WTC11 (cell line): ENCODE measurements at regions not wholly inside any gene's neighbourhood (a gene's known extent, or its start where the extent isn't known, plus 50 kb on each side); places are given as distances from the start of the nearest gene placed in this dataset.

Experiments used
- ATAC-seq: fragments of 200-7000 bp; cut with Tn5 transposase; 2 replicates; pipeline ENCODE4 v1.10.0; 2021; ENCODE audit warnings: mild to moderate bottlenecking, moderate library complexity
- CTCF ChIA-PET: fragments of 300-600 bp; sonication (Branson Sonifier 250); formaldehyde crosslinking; loops from one replicate; lab custom pipeline; 2021; ENCODE audit warnings: antibody characterized with exemption; lab: Charles Lee
- POLR2A ChIA-PET: fragments of 350-600 bp; sonication (Branson Sonifier 250); formaldehyde crosslinking; loops from one replicate; lab custom pipeline; 2021; ENCODE audit warnings: antibody characterized with exemption; lab: Charles Lee
- DNase-seq: peaks from one replicate; pipeline ENCODE4 v3.0.0; 2021; ENCODE audit warnings: low spot score
- H3K27ac Mint-ChIP-seq: 2 replicates; pipeline ENCODE4 v1.8.0; 2021; ENCODE audit warnings: mixed read lengths
- H3K27me3 Mint-ChIP-seq: 2 replicates; pipeline ENCODE4 v1.8.0; 2021; ENCODE audit warnings: low read depth, mild to moderate bottlenecking, moderate library complexity, mixed read lengths
- H3K36me3 Mint-ChIP-seq: 2 replicates; pipeline ENCODE4 v1.8.0; 2021; ENCODE audit warnings: mixed read lengths
- H3K4me1 Mint-ChIP-seq: 2 replicates; pipeline ENCODE4 v1.8.0; 2022; ENCODE audit warnings: mixed read lengths
- H3K4me3 Mint-ChIP-seq: 2 replicates; pipeline ENCODE4 v1.8.0; 2021; ENCODE audit warnings: mild to moderate bottlenecking, moderate library complexity, mixed read lengths
- H3K9me3 Mint-ChIP-seq: 2 replicates; pipeline ENCODE4 v1.8.0; 2021; ENCODE audit warnings: mixed read lengths
- ATF2 ChIP-seq: sonication (generic); formaldehyde crosslinking; IDR thresholded peaks from 2 replicates; pipeline ENCODE4 v1.8.1; 2022; ENCODE audit warnings: low read depth, missing genetic modification reagents, borderline replicate concordance
- CREB1 ChIP-seq: sonication (generic); formaldehyde crosslinking; IDR thresholded peaks from 2 replicates; pipeline ENCODE4 v1.8.0; 2023; ENCODE audit warnings: mild to moderate bottlenecking, missing genetic modification reagents
- CREM ChIP-seq: sonication (generic); formaldehyde crosslinking; IDR thresholded peaks from 2 replicates; pipeline ENCODE4 v1.8.1; 2022; ENCODE audit warnings: mild to moderate bottlenecking, missing genetic modification reagents, moderate library complexity
- ESRRA ChIP-seq: sonication (generic); formaldehyde crosslinking; IDR thresholded peaks from 2 replicates; pipeline ENCODE4 v1.8.1; 2022; ENCODE audit warnings: mild to moderate bottlenecking, missing genetic modification reagents, borderline replicate concordance
- GABPB1 ChIP-seq: sonication (generic); formaldehyde crosslinking; IDR thresholded peaks from 2 replicates; pipeline ENCODE4 v1.8.1; 2023; ENCODE audit warnings: mild to moderate bottlenecking, missing genetic modification reagents
- IRF2 ChIP-seq: sonication (generic); formaldehyde crosslinking; IDR thresholded peaks from 2 replicates; pipeline ENCODE4 v1.8.0; 2022; ENCODE audit warnings: low read depth, missing genetic modification reagents, borderline replicate concordance
- NFATC4 ChIP-seq: fragments of 250-450 bp; sonication (Bioruptor Pico); IDR thresholded peaks from 2 replicates; pipeline ENCODE4 v1.9.0; 2021; ENCODE audit warnings: mild to moderate bottlenecking
- NR2C2 ChIP-seq: sonication (generic); formaldehyde crosslinking; IDR thresholded peaks from 2 replicates; pipeline ENCODE4 v1.8.0; 2022; ENCODE audit warnings: mild to moderate bottlenecking, missing genetic modification reagents
- ZNF138 ChIP-seq: sonication (generic); formaldehyde crosslinking; conservative IDR thresholded peaks from 2 replicates; pipeline ENCODE4 v1.8.1; 2022; ENCODE audit warnings: mild to moderate bottlenecking, moderate library complexity, missing genetic modification reagents
- ZNF219 ChIP-seq: sonication (generic); formaldehyde crosslinking; IDR thresholded peaks from 2 replicates; pipeline ENCODE4 v1.8.0; 2023; ENCODE audit warnings: missing genetic modification reagents, mild to moderate bottlenecking, borderline replicate concordance
- ZNF317 ChIP-seq: sonication (generic); formaldehyde crosslinking; IDR thresholded peaks from 2 replicates; pipeline ENCODE4 v1.8.1; 2023; ENCODE audit warnings: low read depth, mild to moderate bottlenecking, moderate library complexity, missing genetic modification reagents, borderline replicate concordance
- ZNF671 ChIP-seq: fragments of 250-450 bp; sonication (Bioruptor Pico); IDR thresholded peaks from 2 replicates; pipeline ENCODE4 v1.8.0; 2021; ENCODE audit warnings: mild to moderate bottlenecking
- TF ChIP-seq, protein P1 (sequence below): sonication (generic); formaldehyde crosslinking; IDR thresholded peaks from 2 replicates; pipeline ENCODE4 v1.8.1; 2023; ENCODE audit warnings: mild to moderate bottlenecking, missing genetic modification reagents, borderline replicate concordance
- TF ChIP-seq, protein P2 (sequence below): sonication (generic); formaldehyde crosslinking; IDR thresholded peaks from 2 replicates; pipeline ENCODE4 v1.8.1; 2023; ENCODE audit warnings: mild to moderate bottlenecking, missing genetic modification reagents
- TF ChIP-seq, protein P3 (sequence below): sonication (generic); formaldehyde crosslinking; IDR thresholded peaks from 2 replicates; pipeline ENCODE4 v1.8.0; 2022; ENCODE audit warnings: mild to moderate bottlenecking, missing genetic modification reagents
- TF ChIP-seq, protein P4 (sequence below): sonication (generic); formaldehyde crosslinking; IDR thresholded peaks from 2 replicates; pipeline ENCODE4 v1.8.1; 2023; ENCODE audit warnings: mild to moderate bottlenecking, missing genetic modification reagents, moderate library complexity

GRCh38 chr17:69906306-69906705 is 168.7 kb upstream of the KCNJ16 start:
- CTCF ChIA-PET, result interaction anchor here (0.6 kb wide), 1 partner anchor 400 kb away, joined by 3 read pairs; no protein-coding TSS in a partner anchor
- no peak for ATAC-seq
- H3K27ac Mint-ChIP-seq, result no peak overlapping the region
- no peaks in the 10 kb centered on the region for H3K36me3 Mint-ChIP-seq
- DNase-seq, result no peak
- TF ChIP-seq NFATC4 (CRISPR knock-in tag) (no peak), ZNF219 (CRISPR knock-in tag) (no peak), ATF2 (no peak), CREB1 (CRISPR knock-in tag) (no peak), ESRRA (CRISPR knock-in tag) (no peak), ZNF138 (no peak), IRF2 (CRISPR knock-in tag) (no peak), NR2C2 (CRISPR knock-in tag) (no peak)
- TF ChIP-seq, protein P1, sequence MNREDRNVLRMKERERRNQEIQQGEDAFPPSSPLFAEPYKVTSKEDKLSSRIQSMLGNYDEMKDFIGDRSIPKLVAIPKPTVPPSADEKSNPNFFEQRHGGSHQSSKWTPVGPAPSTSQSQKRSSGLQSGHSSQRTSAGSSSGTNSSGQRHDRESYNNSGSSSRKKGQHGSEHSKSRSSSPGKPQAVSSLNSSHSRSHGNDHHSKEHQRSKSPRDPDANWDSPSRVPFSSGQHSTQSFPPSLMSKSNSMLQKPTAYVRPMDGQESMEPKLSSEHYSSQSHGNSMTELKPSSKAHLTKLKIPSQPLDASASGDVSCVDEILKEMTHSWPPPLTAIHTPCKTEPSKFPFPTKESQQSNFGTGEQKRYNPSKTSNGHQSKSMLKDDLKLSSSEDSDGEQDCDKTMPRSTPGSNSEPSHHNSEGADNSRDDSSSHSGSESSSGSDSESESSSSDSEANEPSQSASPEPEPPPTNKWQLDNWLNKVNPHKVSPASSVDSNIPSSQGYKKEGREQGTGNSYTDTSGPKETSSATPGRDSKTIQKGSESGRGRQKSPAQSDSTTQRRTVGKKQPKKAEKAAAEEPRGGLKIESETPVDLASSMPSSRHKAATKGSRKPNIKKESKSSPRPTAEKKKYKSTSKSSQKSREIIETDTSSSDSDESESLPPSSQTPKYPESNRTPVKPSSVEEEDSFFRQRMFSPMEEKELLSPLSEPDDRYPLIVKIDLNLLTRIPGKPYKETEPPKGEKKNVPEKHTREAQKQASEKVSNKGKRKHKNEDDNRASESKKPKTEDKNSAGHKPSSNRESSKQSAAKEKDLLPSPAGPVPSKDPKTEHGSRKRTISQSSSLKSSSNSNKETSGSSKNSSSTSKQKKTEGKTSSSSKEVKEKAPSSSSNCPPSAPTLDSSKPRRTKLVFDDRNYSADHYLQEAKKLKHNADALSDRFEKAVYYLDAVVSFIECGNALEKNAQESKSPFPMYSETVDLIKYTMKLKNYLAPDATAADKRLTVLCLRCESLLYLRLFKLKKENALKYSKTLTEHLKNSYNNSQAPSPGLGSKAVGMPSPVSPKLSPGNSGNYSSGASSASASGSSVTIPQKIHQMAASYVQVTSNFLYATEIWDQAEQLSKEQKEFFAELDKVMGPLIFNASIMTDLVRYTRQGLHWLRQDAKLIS (CRISPR knock-in tag), result no peak
- TF ChIP-seq, protein P2, sequence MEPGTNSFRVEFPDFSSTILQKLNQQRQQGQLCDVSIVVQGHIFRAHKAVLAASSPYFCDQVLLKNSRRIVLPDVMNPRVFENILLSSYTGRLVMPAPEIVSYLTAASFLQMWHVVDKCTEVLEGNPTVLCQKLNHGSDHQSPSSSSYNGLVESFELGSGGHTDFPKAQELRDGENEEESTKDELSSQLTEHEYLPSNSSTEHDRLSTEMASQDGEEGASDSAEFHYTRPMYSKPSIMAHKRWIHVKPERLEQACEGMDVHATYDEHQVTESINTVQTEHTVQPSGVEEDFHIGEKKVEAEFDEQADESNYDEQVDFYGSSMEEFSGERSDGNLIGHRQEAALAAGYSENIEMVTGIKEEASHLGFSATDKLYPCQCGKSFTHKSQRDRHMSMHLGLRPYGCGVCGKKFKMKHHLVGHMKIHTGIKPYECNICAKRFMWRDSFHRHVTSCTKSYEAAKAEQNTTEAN (CRISPR knock-in tag), result no peak
- TF ChIP-seq, protein P3, sequence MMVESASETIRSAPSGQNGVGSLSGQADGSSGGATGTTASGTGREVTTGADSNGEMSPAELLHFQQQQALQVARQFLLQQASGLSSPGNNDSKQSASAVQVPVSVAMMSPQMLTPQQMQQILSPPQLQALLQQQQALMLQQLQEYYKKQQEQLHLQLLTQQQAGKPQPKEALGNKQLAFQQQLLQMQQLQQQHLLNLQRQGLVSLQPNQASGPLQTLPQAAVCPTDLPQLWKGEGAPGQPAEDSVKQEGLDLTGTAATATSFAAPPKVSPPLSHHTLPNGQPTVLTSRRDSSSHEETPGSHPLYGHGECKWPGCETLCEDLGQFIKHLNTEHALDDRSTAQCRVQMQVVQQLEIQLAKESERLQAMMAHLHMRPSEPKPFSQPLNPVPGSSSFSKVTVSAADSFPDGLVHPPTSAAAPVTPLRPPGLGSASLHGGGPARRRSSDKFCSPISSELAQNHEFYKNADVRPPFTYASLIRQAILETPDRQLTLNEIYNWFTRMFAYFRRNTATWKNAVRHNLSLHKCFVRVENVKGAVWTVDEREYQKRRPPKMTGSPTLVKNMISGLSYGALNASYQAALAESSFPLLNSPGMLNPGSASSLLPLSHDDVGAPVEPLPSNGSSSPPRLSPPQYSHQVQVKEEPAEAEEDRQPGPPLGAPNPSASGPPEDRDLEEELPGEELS (CRISPR knock-in tag), result no peak
- no peak overlapping the region for H3K4me3 Mint-ChIP-seq
- 0 out of 2 replicates have a peak, but pooled peaks cover 2% of the 10 kb centered on the region for H3K9me3 Mint-ChIP-seq
- H3K4me1 Mint-ChIP-seq, result no peaks in the 10 kb centered on the region
- POLR2A ChIA-PET, result no interaction called here
- H3K27me3 Mint-ChIP-seq, result no peaks in the 10 kb centered on the region

GRCh38 chr17:69907132-69907847 is 167.7 kb upstream of the KCNJ16 start:
- no peaks in the 10 kb centered on the region for H3K4me1 Mint-ChIP-seq
- H3K27ac Mint-ChIP-seq, result no peak overlapping the region
- H3K27me3 Mint-ChIP-seq, result no peaks in the 10 kb centered on the region
- ChIA-PET POLR2A (no interaction called here), CTCF (no interaction called here)
- DNase-seq, result no peak
- TF ChIP-seq GABPB1 (no peak), CREM (CRISPR knock-in tag) (no peak), ZNF671 (CRISPR knock-in tag) (no peak), ZNF317 (no peak)
- TF ChIP-seq, protein P4, sequence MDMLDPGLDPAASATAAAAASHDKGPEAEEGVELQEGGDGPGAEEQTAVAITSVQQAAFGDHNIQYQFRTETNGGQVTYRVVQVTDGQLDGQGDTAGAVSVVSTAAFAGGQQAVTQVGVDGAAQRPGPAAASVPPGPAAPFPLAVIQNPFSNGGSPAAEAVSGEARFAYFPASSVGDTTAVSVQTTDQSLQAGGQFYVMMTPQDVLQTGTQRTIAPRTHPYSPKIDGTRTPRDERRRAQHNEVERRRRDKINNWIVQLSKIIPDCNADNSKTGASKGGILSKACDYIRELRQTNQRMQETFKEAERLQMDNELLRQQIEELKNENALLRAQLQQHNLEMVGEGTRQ (CRISPR knock-in tag), result no peak
- ATAC-seq, result no peak
- no peaks in the 10 kb centered on the region for H3K36me3 Mint-ChIP-seq
- H3K9me3 Mint-ChIP-seq, result 0 out of 2 replicates have a peak, but pooled peaks cover 5% of the 10 kb centered on the region
- H3K4me3 Mint-ChIP-seq, result no peak overlapping the region
